ENCODE measurements at regions not wholly inside any gene's neighbourhood (a gene's known extent, or its start where the extent isn't known, plus 50 kb on each side); places are given as distances from the start of the nearest gene placed in this dataset.
A peak's percentile ranks its signal among the peaks of the same experiment; 100 is the strongest.

GRCh38 chr6:6915813-6916547 lies 191.8 kb upstream of the RREB1 start:
- DNase-seq = peak; percentile 30 to 37
- H3K27ac ChIP-seq (ENCODE audit: low read depth in 1 of 3, low read length in 2 of 3) = peak overlapping the region in 1 of 3 donors; percentile 68
- H3K4me3 ChIP-seq (ENCODE audit: low read depth in 1 of 3, low read length in 3 of 3) = peak overlapping the region in 1 of 3 donors; percentile 10
- H3K9me3 ChIP-seq (ENCODE audit: control insufficient read depth in 2 of 2, insufficient read depth in 1 of 2, low read depth in 1 of 2, low read length in 1 of 2) = no peaks in the 10 kb centered on the region
- no peaks in the 10 kb centered on the region for H3K27me3 ChIP-seq (ENCODE audit: control insufficient read depth in 3 of 3, insufficient read depth in 3 of 3, low read length in 3 of 3)
- no peaks in the 10 kb centered on the region for H3K36me3 ChIP-seq (ENCODE audit: control insufficient read depth in 3 of 3, insufficient read depth in 2 of 3, low read depth in 1 of 3, low read length in 3 of 3)
- H3K4me1 ChIP-seq (ENCODE audit: control insufficient read depth in 3 of 3, insufficient read depth in 2 of 3, low read depth in 1 of 3, low read length in 2 of 3) = no peaks in the 10 kb centered on the region
- FAIRE-seq = no peak
- 8 to 15% (median 9%) methylated on average over 9 of the region's 9 CpGs for WGBS, 3 donors

GRCh38 chr6:6916598-6916997 lies 191.2 kb upstream of the RREB1 start:
- Histone ChIP-seq H3K36me3 (ENCODE audit: control insufficient read depth in 3 of 3, insufficient read depth in 2 of 3, low read depth in 1 of 3, low read length in 3 of 3) (no peaks in the 10 kb centered on the region), H3K9me3 (ENCODE audit: control insufficient read depth in 2 of 2, insufficient read depth in 1 of 2, low read depth in 1 of 2, low read length in 1 of 2) (peaks cover 0 to under 1% of the 10 kb centered on the region in 2 donors), H3K4me1 (ENCODE audit: control insufficient read depth in 3 of 3, insufficient read depth in 2 of 3, low read depth in 1 of 3, low read length in 2 of 3) (no peaks in the 10 kb centered on the region), H3K27ac (ENCODE audit: low read depth in 1 of 3, low read length in 2 of 3) (no peak overlapping the region), H3K27me3 (ENCODE audit: control insufficient read depth in 3 of 3, insufficient read depth in 3 of 3, low read length in 3 of 3) (no peaks in the 10 kb centered on the region), H3K4me3 (ENCODE audit: low read depth in 1 of 3, low read length in 3 of 3) (no peak overlapping the region)
- 74 to 85% (median 77%) methylated on average over 6 of the region's 6 CpGs for WGBS, 3 donors
- DNase-seq (no peak), FAIRE-seq (no peak)

DNA sequence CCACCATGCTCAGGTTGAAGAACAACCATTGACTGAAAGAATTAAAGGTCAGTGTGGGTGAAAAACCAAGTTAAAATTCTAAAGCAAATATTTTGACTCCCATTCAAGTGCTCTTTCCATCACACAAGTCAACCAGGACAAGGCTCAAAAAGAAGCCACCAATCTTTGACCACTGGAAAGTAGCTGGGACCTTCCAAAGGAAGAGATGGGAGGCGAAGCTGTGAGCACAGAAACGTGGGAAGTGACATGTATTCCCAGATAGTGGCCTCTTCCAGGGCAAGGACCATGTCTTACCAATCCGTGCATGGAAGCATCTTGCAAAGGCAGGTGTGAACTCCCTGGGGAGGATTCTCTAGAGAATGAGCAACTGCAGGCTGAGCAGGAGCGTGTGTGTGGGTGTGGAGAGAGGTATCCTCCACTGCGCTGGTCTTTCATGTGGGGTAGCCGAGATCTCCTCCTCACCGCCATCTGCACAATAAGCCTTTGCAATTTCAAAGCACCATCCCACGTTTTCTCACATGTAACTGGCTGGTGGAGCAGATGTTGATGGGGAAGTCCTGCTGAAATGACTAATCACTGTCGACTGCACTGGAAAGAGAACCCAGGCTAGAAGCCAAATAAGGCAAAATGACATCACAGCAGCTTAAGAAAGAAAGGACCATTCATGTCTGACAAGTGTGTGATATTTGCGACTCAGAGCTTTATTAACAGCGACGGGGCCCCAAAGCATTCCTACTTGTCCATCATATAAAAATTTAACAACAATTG lies 189.4 kb upstream of the RREB1 start:
- Histone ChIP-seq H3K4me1 (ENCODE audit: control insufficient read depth in 3 of 3, insufficient read depth in 2 of 3, low read depth in 1 of 3, low read length in 2 of 3) (no peaks in the 10 kb centered on the region), H3K36me3 (ENCODE audit: control insufficient read depth in 3 of 3, insufficient read depth in 2 of 3, low read depth in 1 of 3, low read length in 3 of 3) (no peaks in the 10 kb centered on the region), H3K27ac (ENCODE audit: low read depth in 1 of 3, low read length in 2 of 3) (no peak overlapping the region), H3K4me3 (ENCODE audit: low read depth in 1 of 3, low read length in 3 of 3) (no peak overlapping the region), H3K9me3 (ENCODE audit: control insufficient read depth in 2 of 2, insufficient read depth in 1 of 2, low read depth in 1 of 2, low read length in 1 of 2) (peaks cover 0 to 9% of the 10 kb centered on the region in 2 donors), H3K27me3 (ENCODE audit: control insufficient read depth in 3 of 3, insufficient read depth in 3 of 3, low read length in 3 of 3) (no peaks in the 10 kb centered on the region)
- WGBS, 3 donors = 56 to 67% (median 60%) methylated on average over 12 of the region's 12 CpGs
- no peak for FAIRE-seq
- no peak for DNase-seq

DNA sequence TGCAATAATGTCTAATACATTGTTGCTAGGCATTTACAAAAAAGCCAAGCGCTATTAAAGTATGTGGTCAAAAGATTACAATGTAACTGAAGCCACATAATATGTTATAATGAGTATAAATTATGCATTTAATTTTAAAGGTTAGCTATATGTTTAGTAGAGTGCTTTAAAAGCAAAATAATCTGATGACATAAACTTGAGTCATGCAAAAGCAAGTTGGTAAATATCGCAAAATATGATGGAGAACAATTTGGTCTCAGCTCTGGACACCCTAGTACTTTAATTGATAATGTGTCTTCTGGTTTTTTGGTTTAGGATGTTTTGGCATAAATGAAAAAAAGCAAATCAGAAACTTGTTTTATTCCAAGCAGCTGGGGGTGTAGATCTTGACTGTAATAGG lies 188.6 kb upstream of the RREB1 start:
- no peak for FAIRE-seq
- Histone ChIP-seq H3K36me3 (ENCODE audit: control insufficient read depth in 3 of 3, insufficient read depth in 2 of 3, low read depth in 1 of 3, low read length in 3 of 3) (no peaks in the 10 kb centered on the region), H3K27me3 (ENCODE audit: control insufficient read depth in 3 of 3, insufficient read depth in 3 of 3, low read length in 3 of 3) (no peaks in the 10 kb centered on the region), H3K27ac (ENCODE audit: low read depth in 1 of 3, low read length in 2 of 3) (no peak overlapping the region), H3K4me3 (ENCODE audit: low read depth in 1 of 3, low read length in 3 of 3) (no peak overlapping the region), H3K9me3 (ENCODE audit: control insufficient read depth in 2 of 2, insufficient read depth in 1 of 2, low read depth in 1 of 2, low read length in 1 of 2) (peaks cover 0 to 9% of the 10 kb centered on the region in 2 donors), H3K4me1 (ENCODE audit: control insufficient read depth in 3 of 3, insufficient read depth in 2 of 3, low read depth in 1 of 3, low read length in 2 of 3) (no peaks in the 10 kb centered on the region)
- WGBS, 3 donors = 94 to 98% (median 95%) methylated on average over 2 of the region's 2 CpGs
- no peak for DNase-seq

- 69 to 74% (median 69%) methylated on average over 9 of the region's 9 CpGs for WGBS, 3 donors
- FAIRE-seq = no peak
- no peak overlapping the region for H3K27ac ChIP-seq (ENCODE audit: low read depth in 1 of 3, low read length in 2 of 3)
Observed at GRCh38 chr6:6920114-6920986, 187.4 kb upstream of the RREB1 start.

DNA sequence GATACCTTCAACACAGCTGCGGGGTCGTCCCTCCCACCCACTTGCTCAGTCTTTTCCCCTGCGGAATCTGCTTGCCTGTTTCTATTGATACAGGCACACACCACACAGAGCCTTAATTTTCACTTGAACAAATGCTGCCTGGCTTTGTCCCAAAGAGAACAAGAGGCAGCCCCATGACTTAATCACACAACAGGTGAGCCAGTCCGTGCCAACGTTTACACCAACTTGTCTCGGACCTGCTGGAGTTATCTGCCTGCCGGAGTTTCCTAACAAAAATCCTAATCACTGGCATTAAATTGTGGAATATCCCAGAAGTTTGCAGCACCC lies 186.8 kb upstream of the RREB1 start:
- FAIRE-seq = no peak
- Histone ChIP-seq H3K4me1 (ENCODE audit: control insufficient read depth in 3 of 3, insufficient read depth in 2 of 3, low read depth in 1 of 3, low read length in 2 of 3) (no peaks in the 10 kb centered on the region), H3K9me3 (ENCODE audit: control insufficient read depth in 2 of 2, insufficient read depth in 1 of 2, low read depth in 1 of 2, low read length in 1 of 2) (peaks cover 0 to 9% of the 10 kb centered on the region in 2 donors), H3K36me3 (ENCODE audit: control insufficient read depth in 3 of 3, insufficient read depth in 2 of 3, low read depth in 1 of 3, low read length in 3 of 3) (no peaks in the 10 kb centered on the region), H3K27me3 (ENCODE audit: control insufficient read depth in 3 of 3, insufficient read depth in 3 of 3, low read length in 3 of 3) (no peaks in the 10 kb centered on the region), H3K27ac (ENCODE audit: low read depth in 1 of 3, low read length in 2 of 3) (no peak overlapping the region), H3K4me3 (ENCODE audit: low read depth in 1 of 3, low read length in 3 of 3) (no peak overlapping the region)
- 81 to 91% (median 86%) methylated on average over 7 of the region's 7 CpGs for WGBS, 3 donors
- no peak for DNase-seq

More at GRCh38 chr6:6920114-6920986, 187.4 kb upstream of the RREB1 start:
- H3K9me3 ChIP-seq (ENCODE audit: control insufficient read depth in 2 of 2, insufficient read depth in 1 of 2, low read depth in 1 of 2, low read length in 1 of 2) = peaks cover 0 to 9% of the 10 kb centered on the region in 2 donors
- no peaks in the 10 kb centered on the region for H3K36me3 ChIP-seq (ENCODE audit: control insufficient read depth in 3 of 3, insufficient read depth in 2 of 3, low read depth in 1 of 3, low read length in 3 of 3)
- H3K27me3 ChIP-seq (ENCODE audit: control insufficient read depth in 3 of 3, insufficient read depth in 3 of 3, low read length in 3 of 3) = no peaks in the 10 kb centered on the region
- no peaks in the 10 kb centered on the region for H3K4me1 ChIP-seq (ENCODE audit: control insufficient read depth in 3 of 3, insufficient read depth in 2 of 3, low read depth in 1 of 3, low read length in 2 of 3)
- no peak for DNase-seq
- H3K4me3 ChIP-seq (ENCODE audit: low read depth in 1 of 3, low read length in 3 of 3) = no peak overlapping the region

DNA sequence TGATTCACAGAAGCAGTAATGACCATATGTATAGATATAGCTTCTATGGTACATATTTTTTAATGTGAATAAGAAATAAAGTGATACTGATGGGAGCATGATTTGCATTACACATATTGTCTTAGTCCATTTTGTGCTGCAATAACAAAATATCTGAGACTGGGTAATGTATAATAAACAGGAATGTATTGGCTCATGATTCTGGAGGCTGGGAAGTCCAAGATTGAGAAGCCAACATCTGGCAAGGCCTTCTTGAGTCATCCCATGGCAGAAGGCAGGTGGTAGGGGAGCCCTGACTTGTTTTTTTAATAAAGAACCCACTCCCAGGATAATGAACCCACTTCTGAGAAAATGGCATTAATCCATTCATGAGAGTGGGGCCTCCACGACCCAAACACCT lies 185.6 kb upstream of the RREB1 start:
- no peak overlapping the region for H3K4me3 ChIP-seq (ENCODE audit: low read depth in 1 of 3, low read length in 3 of 3)
- H3K36me3 ChIP-seq (ENCODE audit: control insufficient read depth in 3 of 3, insufficient read depth in 2 of 3, low read depth in 1 of 3, low read length in 3 of 3) = no peaks in the 10 kb centered on the region
- H3K4me1 ChIP-seq (ENCODE audit: control insufficient read depth in 3 of 3, insufficient read depth in 2 of 3, low read depth in 1 of 3, low read length in 2 of 3) = no peaks in the 10 kb centered on the region
- 69 to 87% (median 84%) methylated on average over 1 of the region's 1 CpG for WGBS, 3 donors
- no peak for FAIRE-seq
- H3K27ac ChIP-seq (ENCODE audit: low read depth in 1 of 3, low read length in 2 of 3) = no peak overlapping the region
- H3K9me3 ChIP-seq (ENCODE audit: control insufficient read depth in 2 of 2, insufficient read depth in 1 of 2, low read depth in 1 of 2, low read length in 1 of 2) = peaks cover 0 to 9% of the 10 kb centered on the region in 2 donors
- DNase-seq = no peak
- H3K27me3 ChIP-seq (ENCODE audit: control insufficient read depth in 3 of 3, insufficient read depth in 3 of 3, low read length in 3 of 3) = no peaks in the 10 kb centered on the region

DNA sequence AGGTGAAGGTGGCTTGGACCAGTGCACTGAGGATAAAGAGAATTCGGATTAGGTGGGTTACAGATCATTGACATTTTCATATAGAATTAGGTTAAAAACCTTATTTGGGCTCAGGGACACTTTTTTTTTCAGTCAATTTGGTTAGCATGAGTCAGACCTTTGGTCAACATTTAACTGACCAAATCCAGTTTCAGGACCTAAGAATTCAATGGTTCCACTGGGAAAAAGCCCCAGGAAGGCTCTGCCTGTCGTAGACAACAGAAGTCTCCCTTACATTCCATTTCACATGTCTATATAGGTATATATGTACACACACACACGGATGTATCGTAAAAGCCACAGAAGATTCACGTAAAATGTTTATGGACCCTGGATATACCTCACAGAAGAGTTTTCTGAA lies 184.2 kb upstream of the RREB1 start:
- WGBS, 3 donors = 80 to 83% (median 83%) methylated on average over 5 of the region's 5 CpGs
- Histone ChIP-seq H3K9me3 (ENCODE audit: control insufficient read depth in 2 of 2, insufficient read depth in 1 of 2, low read depth in 1 of 2, low read length in 1 of 2) (peaks cover 0 to 9% of the 10 kb centered on the region in 2 donors), H3K36me3 (ENCODE audit: control insufficient read depth in 3 of 3, insufficient read depth in 2 of 3, low read depth in 1 of 3, low read length in 3 of 3) (no peaks in the 10 kb centered on the region), H3K27ac (ENCODE audit: low read depth in 1 of 3, low read length in 2 of 3) (no peak overlapping the region), H3K4me3 (ENCODE audit: low read depth in 1 of 3, low read length in 3 of 3) (no peak overlapping the region), H3K4me1 (ENCODE audit: control insufficient read depth in 3 of 3, insufficient read depth in 2 of 3, low read depth in 1 of 3, low read length in 2 of 3) (no peaks in the 10 kb centered on the region), H3K27me3 (ENCODE audit: control insufficient read depth in 3 of 3, insufficient read depth in 3 of 3, low read length in 3 of 3) (no peaks in the 10 kb centered on the region)
- DNase-seq (no peak), FAIRE-seq (no peak)

All from small intestine (tissue), 7 donors.